Neural progenitor cell (in vitro differentiated cells): ENCODE measurements at regions not wholly inside any gene's neighbourhood (a gene's known extent, or its start where the extent isn't known, plus 50 kb on each side); places are given as distances from the start of the nearest gene placed in this dataset.

ENCODE experiments used
- EZH2 ChIP-seq: fragments of 200-600 bp; sonication (generic); IDR thresholded peaks from 2 replicates; pipeline ENCODE4 v1.6.1; 2017; ENCODE audit warnings: antibody characterized with exemption, mild to moderate bottlenecking, moderate library complexity
- TF ChIP-seq, protein P1 (sequence below): fragments of 200-600 bp; sonication (generic); IDR thresholded peaks from 2 replicates; pipeline ENCODE4 v1.5.1; 2017; ENCODE audit warnings: antibody characterized with exemption, mild to moderate bottlenecking

GRCh38 chr3:22392859-22393258, 641.8 kb upstream of the ZNF385D start:
- TF ChIP-seq, protein P1, sequence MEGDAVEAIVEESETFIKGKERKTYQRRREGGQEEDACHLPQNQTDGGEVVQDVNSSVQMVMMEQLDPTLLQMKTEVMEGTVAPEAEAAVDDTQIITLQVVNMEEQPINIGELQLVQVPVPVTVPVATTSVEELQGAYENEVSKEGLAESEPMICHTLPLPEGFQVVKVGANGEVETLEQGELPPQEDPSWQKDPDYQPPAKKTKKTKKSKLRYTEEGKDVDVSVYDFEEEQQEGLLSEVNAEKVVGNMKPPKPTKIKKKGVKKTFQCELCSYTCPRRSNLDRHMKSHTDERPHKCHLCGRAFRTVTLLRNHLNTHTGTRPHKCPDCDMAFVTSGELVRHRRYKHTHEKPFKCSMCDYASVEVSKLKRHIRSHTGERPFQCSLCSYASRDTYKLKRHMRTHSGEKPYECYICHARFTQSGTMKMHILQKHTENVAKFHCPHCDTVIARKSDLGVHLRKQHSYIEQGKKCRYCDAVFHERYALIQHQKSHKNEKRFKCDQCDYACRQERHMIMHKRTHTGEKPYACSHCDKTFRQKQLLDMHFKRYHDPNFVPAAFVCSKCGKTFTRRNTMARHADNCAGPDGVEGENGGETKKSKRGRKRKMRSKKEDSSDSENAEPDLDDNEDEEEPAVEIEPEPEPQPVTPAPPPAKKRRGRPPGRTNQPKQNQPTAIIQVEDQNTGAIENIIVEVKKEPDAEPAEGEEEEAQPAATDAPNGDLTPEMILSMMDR: no peak
- no peak for TF ChIP-seq EZH2
